Transverse colon (tissue), 4 donors: ENCODE measurements at regions not wholly inside any gene's neighbourhood (a gene's known extent, or its start where the extent isn't known, plus 50 kb on each side); places are given as distances from the start of the nearest gene placed in this dataset.

ENCODE experiments used
- CTCF ChIP-seq, 5 experiments: fragments of 200-600 bp in 3 of 5; fragments of 450-650 bp in 2 of 5; sonication (generic) in 3 of 5; IDR thresholded peaks; 1 replicate in 2 of 5; 2 replicates in 3 of 5; pipeline ENCODE4 v1.5.1; 2016 to 2017; ENCODE audit warnings: antibody characterized with exemption in 5 of 5, inconsistent platforms in 3 of 5, mild to moderate bottlenecking in 2 of 5, moderate library complexity in 1 of 5
- EP300 ChIP-seq: sonication (generic); formaldehyde crosslinking; IDR thresholded peaks from one replicate; pipeline ENCODE4 v1.6.1; 2017; ENCODE audit warnings: antibody characterized with exemption, low read depth
- POLR2A ChIP-seq: fragments of 450-650 bp; IDR thresholded peaks from one replicate; pipeline ENCODE4 v1.6.1; 2016; ENCODE audit warnings: antibody characterized with exemption, mild to moderate bottlenecking, moderate library complexity
- POLR2AphosphoS5 ChIP-seq, 3 donors: sonication (generic); formaldehyde crosslinking; IDR thresholded peaks; one replicate each; pipeline ENCODE4 v1.6.1; 2016; ENCODE audit warnings: antibody characterized with exemption in 3 of 3

GRCh38 chr11:93963072-93963471, 58.1 kb upstream of the HEPHL1 start:
- TF ChIP-seq CTCF (IDR thresholded peaks at IDR 0.05) (no peak), POLR2AphosphoS5 (IDR thresholded peaks at IDR 0.05) (no peak), EP300 (no peak), POLR2A (no peak)
